Caco-2 (cell line): ENCODE measurements at regions not wholly inside any gene's neighbourhood (a gene's known extent, or its start where the extent isn't known, plus 50 kb on each side); places are given as distances from the start of the nearest gene placed in this dataset.

ENCODE experiments used
- BruUV-seq: library from RNA; stranded (reverse); fragments of 400-500 nt; replicated peaks from 2 replicates; lab custom pipeline; 2021; lab: Mats Ljungman, UMichigan
- CTCF ChIA-PET: fragments of 300-600 bp; sonication (Branson Sonifier 250); formaldehyde crosslinking; loops from one replicate; lab custom pipeline; 2022; ENCODE audit warnings: antibody characterized with exemption; lab: Charles Lee
- POLR2A ChIA-PET: fragments of 300-600 bp; sonication (Branson Sonifier 250); formaldehyde crosslinking; loops from one replicate; lab custom pipeline; 2022; ENCODE audit warnings: antibody characterized with exemption; lab: Charles Lee
- DNase-seq, 2 experiments: peaks; one replicate each; pipeline versions ENCODE4 v3.0.0 to v3.0.0-alpha.2; 2020 to 2022
- H3K27me3 ChIP-seq: replicated peaks from 2 replicates; pipeline ENCODE4 v1.6.0; 2011; ENCODE audit warnings: low read length; ENCODE audit not compliant: control insufficient read depth, insufficient read depth
- H3K36me3 ChIP-seq: 2 replicates; pipeline ENCODE4 v1.5.1; 2011; ENCODE audit warnings: low read length; ENCODE audit not compliant: control insufficient read depth, insufficient read depth
- H3K4me1 ChIP-seq: fragments of 250-450 bp; sonication (Bioruptor Pico); 2 replicates; pipeline ENCODE4 v1.5.1; 2020; ENCODE audit warnings: mild to moderate bottlenecking
- H3K4me3 ChIP-seq: 2 replicates; pipeline ENCODE4 v1.5.1; 2011; ENCODE audit warnings: low read depth, mild to moderate bottlenecking, control low read depth, low read length
- H3K9me3 ChIP-seq: fragments of 250-450 bp; sonication (Bioruptor Pico); 2 replicates; pipeline ENCODE4 v1.5.1; 2020; ENCODE audit warnings: mild to moderate bottlenecking, moderate library complexity
- H3K27ac Mint-ChIP-seq: one replicate; pipeline ENCODE4 v1.8.0; 2022; ENCODE audit warnings: mixed read lengths; ENCODE audit not compliant: unreplicated experiment
- H3K27me3 Mint-ChIP-seq: one replicate; pipeline ENCODE4 v1.8.0; 2022; ENCODE audit warnings: mixed read lengths; ENCODE audit not compliant: insufficient read depth, unreplicated experiment
- H3K36me3 Mint-ChIP-seq: one replicate; pipeline ENCODE4 v1.8.0; 2022; ENCODE audit warnings: mild to moderate bottlenecking, mixed read lengths; ENCODE audit not compliant: insufficient read depth, unreplicated experiment
- H3K4me1 Mint-ChIP-seq: one replicate; pipeline ENCODE4 v1.8.0; 2022; ENCODE audit warnings: low read depth, mixed read lengths; ENCODE audit not compliant: unreplicated experiment
- H3K4me3 Mint-ChIP-seq: one replicate; pipeline ENCODE4 v1.8.0; 2022; ENCODE audit warnings: mild to moderate bottlenecking, moderate library complexity, mixed read lengths; ENCODE audit not compliant: unreplicated experiment
- H3K9me3 Mint-ChIP-seq: one replicate; pipeline ENCODE4 v1.8.0; 2022; ENCODE audit warnings: mixed read lengths; ENCODE audit not compliant: unreplicated experiment
- CTCF ChIP-seq, 2 experiments: fragments of 200-600 bp in 1 of 2; IDR thresholded peaks; 1 replicate in 1 of 2; 2 replicates in 1 of 2; pipeline versions ENCODE4 v1.5.1 to v1.8.0; 2011 to 2022; ENCODE audit warnings: antibody characterized with exemption in 1 of 2, control low read depth in 1 of 2, inconsistent platforms in 1 of 2, low read depth in 1 of 2, low read length in 1 of 2, mild to moderate bottlenecking in 1 of 2, moderate library complexity in 1 of 2; ENCODE audit not compliant: insufficient read depth in 1 of 2, severe bottlenecking in 1 of 2, unreplicated experiment in 1 of 2
- intact Hi-C: fragments of 100-400 bp; cut with micrococcal nuclease; formaldehyde crosslinking; loops from one replicate; pipeline ENCODE4 v1.10.0; 2022; ENCODE audit not compliant: unreplicated experiment

- Histone ChIP-seq H3K36me3 (no peaks in the 10 kb centered on the region), H3K27me3 (no peaks in the 10 kb centered on the region), H3K4me1 (peaks cover 13% of the 10 kb centered on the region), H3K9me3 (no peaks in the 10 kb centered on the region), H3K4me3 (no peak overlapping the region)
- POLR2A ChIA-PET: no interaction called here
- Mint-ChIP-seq H3K27ac (no peak overlapping the region), H3K4me3 (no peak overlapping the region), H3K9me3 (peaks cover 6% of the 10 kb centered on the region), H3K27me3 (no peaks in the 10 kb centered on the region), H3K4me1 (peaks cover 13% of the 10 kb centered on the region), H3K36me3 (no peaks in the 10 kb centered on the region)
- intact Hi-C loops: no loop called here
- DNase-seq: no peak
- no peak for TF ChIP-seq CTCF (IDR thresholded peaks at IDR 0.05; ENCODE audit: insufficient read depth in 1 of 2, low read depth in 1 of 2, low read length in 1 of 2, severe bottlenecking in 1 of 2, unreplicated experiment in 1 of 2)
- BruUV-seq: no TSS peak
- CTCF ChIA-PET: interaction anchor here (0.6 kb wide), 1 partner anchor 191 kb away, joined by 4 read pairs; no protein-coding TSS in a partner anchor
These were observed 189.0 kb downstream of the BCAS1 start for GRCh38 chr20:53881362-53881761.

DNA sequence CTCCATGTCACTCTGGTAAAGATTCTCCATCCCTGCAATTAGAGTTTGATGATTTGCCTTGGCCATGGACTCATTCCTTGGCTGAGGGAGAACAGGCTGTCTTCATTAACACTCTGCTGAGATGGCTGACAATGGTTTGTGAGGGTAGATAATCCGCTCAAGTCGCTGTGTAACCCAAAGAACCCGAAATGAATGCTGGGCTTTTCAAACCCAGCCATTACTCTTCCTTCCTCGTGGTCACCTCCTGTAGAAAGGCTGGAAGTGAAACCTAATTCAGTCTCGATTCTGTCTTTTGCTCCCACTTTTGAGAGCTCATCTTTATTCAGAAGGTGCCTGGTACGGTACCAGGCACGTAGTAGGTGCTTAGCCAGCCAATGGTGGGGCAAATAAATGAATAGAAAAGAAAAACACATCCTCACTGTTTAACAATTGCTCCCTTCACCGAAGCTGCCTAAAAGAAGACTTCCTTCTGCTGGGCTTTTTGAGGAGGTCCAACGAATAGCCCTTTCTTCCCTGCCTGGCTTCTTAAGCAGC, 190.2 kb downstream of the BCAS1 start:
- no TSS peak for BruUV-seq
- TF ChIP-seq CTCF (IDR thresholded peaks at IDR 0.05; ENCODE audit: insufficient read depth in 1 of 2, low read depth in 1 of 2, low read length in 1 of 2, severe bottlenecking in 1 of 2, unreplicated experiment in 1 of 2): no peak
- Mint-ChIP-seq H3K4me1 (peaks cover 13% of the 10 kb centered on the region), H3K36me3 (no peaks in the 10 kb centered on the region), H3K9me3 (peaks cover 6% of the 10 kb centered on the region), H3K4me3 (no peak overlapping the region), H3K27me3 (no peaks in the 10 kb centered on the region), H3K27ac (no peak overlapping the region)
- ChIA-PET POLR2A (no interaction called here), CTCF (interaction anchor here (0.6 kb wide), 1 partner anchor 14 kb away, joined by 4 read pairs; no protein-coding TSS in a partner anchor)
- Histone ChIP-seq H3K9me3 (no peaks in the 10 kb centered on the region), H3K4me3 (no peak overlapping the region), H3K27me3 (no peaks in the 10 kb centered on the region), H3K4me1 (peaks cover 13% of the 10 kb centered on the region), H3K36me3 (no peaks in the 10 kb centered on the region)
- intact Hi-C loops: no loop called here
- DNase-seq: no peak

GRCh38 chr20:53879048-53879684, 191.2 kb downstream of the BCAS1 start:
- BruUV-seq: no TSS peak
- CTCF ChIA-PET: interaction anchor here (0.6 to 1.2 kb wide), 2 partner anchors 22 to 55 kb away, joined by 3 to 5 read pairs; no protein-coding TSS in a partner anchor
- H3K9me3 Mint-ChIP-seq: peaks cover 6% of the 10 kb centered on the region
- Histone ChIP-seq H3K36me3 (no peaks in the 10 kb centered on the region), H3K9me3 (no peaks in the 10 kb centered on the region), H3K4me3 (no peak overlapping the region), H3K27me3 (no peaks in the 10 kb centered on the region), H3K4me1 (peaks cover 13% of the 10 kb centered on the region)
- TF ChIP-seq CTCF (IDR thresholded peaks at IDR 0.05; ENCODE audit: insufficient read depth in 1 of 2, low read depth in 1 of 2, low read length in 1 of 2, severe bottlenecking in 1 of 2, unreplicated experiment in 1 of 2): no peak
- POLR2A ChIA-PET: no interaction called here
- H3K27ac Mint-ChIP-seq: no peak overlapping the region
- intact Hi-C loops: loop anchor here (2.0 kb wide), 1 partner anchor 36 kb away; no protein-coding TSS in a partner anchor
- no peaks in the 10 kb centered on the region for H3K27me3 Mint-ChIP-seq
- no peak for DNase-seq
- no peak overlapping the region for H3K4me3 Mint-ChIP-seq
- no peaks in the 10 kb centered on the region for H3K36me3 Mint-ChIP-seq
- H3K4me1 Mint-ChIP-seq: peaks cover 13% of the 10 kb centered on the region
